ENCODE measurements at regions not wholly inside any gene's neighbourhood (a gene's known extent, or its start where the extent isn't known, plus 50 kb on each side); places are given as distances from the start of the nearest gene placed in this dataset.

DNA sequence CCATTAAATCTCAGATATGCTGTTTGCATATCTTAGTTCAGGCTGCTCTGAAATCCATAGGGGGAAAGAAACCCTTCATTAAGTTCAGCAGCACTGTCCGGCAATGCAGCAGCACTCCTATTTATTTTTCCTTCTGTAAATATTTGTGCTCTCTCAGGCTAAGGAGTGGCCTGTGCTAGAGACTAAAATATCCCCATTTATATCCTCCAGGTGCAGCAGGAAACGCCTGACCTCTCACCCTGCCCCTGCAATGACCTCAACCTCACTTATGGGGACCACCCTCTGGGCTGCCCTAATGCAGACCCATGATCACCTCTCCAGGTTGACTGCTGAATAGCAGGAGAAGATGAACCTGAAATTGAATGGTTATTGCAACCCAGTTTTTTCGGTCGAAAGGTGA is 165.0 kb upstream of the ELAC2 start:
- no peak overlapping the region for H3K4me3 ChIP-seq
- no peaks in the 10 kb centered on the region for H3K27me3 ChIP-seq
- intact Hi-C loops (cut with DNase I): no loop called here
- H3K36me3 ChIP-seq: no peaks in the 10 kb centered on the region
- TF ChIP-seq, protein P1, sequence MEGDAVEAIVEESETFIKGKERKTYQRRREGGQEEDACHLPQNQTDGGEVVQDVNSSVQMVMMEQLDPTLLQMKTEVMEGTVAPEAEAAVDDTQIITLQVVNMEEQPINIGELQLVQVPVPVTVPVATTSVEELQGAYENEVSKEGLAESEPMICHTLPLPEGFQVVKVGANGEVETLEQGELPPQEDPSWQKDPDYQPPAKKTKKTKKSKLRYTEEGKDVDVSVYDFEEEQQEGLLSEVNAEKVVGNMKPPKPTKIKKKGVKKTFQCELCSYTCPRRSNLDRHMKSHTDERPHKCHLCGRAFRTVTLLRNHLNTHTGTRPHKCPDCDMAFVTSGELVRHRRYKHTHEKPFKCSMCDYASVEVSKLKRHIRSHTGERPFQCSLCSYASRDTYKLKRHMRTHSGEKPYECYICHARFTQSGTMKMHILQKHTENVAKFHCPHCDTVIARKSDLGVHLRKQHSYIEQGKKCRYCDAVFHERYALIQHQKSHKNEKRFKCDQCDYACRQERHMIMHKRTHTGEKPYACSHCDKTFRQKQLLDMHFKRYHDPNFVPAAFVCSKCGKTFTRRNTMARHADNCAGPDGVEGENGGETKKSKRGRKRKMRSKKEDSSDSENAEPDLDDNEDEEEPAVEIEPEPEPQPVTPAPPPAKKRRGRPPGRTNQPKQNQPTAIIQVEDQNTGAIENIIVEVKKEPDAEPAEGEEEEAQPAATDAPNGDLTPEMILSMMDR (IDR thresholded peaks at IDR 0.05): no peak
- no peak for TF ChIP-seq POLR2A (IDR thresholded peaks at IDR 0.05)
- no peak overlapping the region for H3K27ac ChIP-seq
- H3K4me1 ChIP-seq: no peaks in the 10 kb centered on the region
- DNase-seq: no peak
- WGBS, 2 donors: 28 to 37% methylated on average over 4 of the region's 4 CpGs
- H3K9me3 ChIP-seq: peaks cover 0 to 7% (median 0%) of the 10 kb centered on the region in 3 donors

DNA sequence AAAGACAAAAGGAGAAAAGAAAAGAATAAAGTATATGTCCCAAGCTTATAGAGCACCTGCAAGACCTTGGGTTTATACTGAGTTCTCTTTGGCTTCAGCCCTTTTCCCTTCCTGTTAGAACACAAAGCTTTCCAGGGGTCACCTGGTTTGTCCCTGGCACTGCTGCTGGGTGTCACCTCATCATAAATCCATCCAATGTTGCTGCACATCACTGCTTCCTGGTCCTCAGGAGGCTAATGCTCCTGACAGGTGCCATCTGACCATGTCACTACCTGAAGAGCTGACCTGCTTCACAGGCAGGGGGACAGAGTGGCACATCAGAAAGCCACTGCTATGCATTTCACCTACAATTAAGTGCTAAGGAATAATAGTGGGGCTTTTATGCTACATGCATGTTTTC is 164.6 kb upstream of the ELAC2 start:
- Histone ChIP-seq H3K4me1 (no peaks in the 10 kb centered on the region), H3K36me3 (no peaks in the 10 kb centered on the region), H3K27me3 (no peaks in the 10 kb centered on the region), H3K4me3 (no peak overlapping the region), H3K9me3 (peaks cover 0 to 7% (median 0%) of the 10 kb centered on the region in 3 donors), H3K27ac (no peak overlapping the region)
- TF ChIP-seq, protein P1 (IDR thresholded peaks at IDR 0.05): no peak
- TF ChIP-seq POLR2A (IDR thresholded peaks at IDR 0.05): no peak
- intact Hi-C loops (cut with DNase I): no loop called here
- DNase-seq: no peak

DNA sequence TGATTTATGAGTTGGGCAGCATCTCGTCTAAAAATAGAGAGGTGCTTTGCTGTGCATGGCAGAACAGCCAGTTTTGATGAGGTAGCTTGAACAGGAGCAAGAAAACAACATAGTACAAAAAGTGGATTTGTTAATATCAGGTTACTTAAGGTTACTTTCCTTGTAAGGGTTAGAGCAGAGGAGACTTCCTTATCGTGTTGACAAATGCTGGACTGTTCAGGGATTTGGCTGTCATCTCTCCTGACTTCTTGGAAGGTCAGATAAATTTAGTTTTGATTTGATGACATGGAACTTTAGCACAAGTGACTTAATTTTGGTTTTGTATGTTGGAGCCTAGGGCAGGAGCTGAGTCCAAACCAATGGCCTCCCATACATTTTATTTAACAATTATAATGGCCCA is 163.9 kb upstream of the ELAC2 start:
- WGBS, 2 donors: 36 to 37% methylated on average over 2 of the region's 2 CpGs
- Histone ChIP-seq H3K4me3 (no peak overlapping the region), H3K36me3 (no peaks in the 10 kb centered on the region), H3K9me3 (peaks cover 0 to 7% (median 0%) of the 10 kb centered on the region in 3 donors), H3K27me3 (no peaks in the 10 kb centered on the region), H3K4me1 (no peaks in the 10 kb centered on the region), H3K27ac (no peak overlapping the region)
- no peak for DNase-seq
- TF ChIP-seq POLR2A (IDR thresholded peaks at IDR 0.05): no peak
- TF ChIP-seq, protein P1 (IDR thresholded peaks at IDR 0.05): no peak
- intact Hi-C loops (cut with DNase I): no loop called here

- intact Hi-C loops (cut with DNase I): no loop called here
- Histone ChIP-seq H3K4me1 (no peaks in the 10 kb centered on the region), H3K36me3 (no peaks in the 10 kb centered on the region), H3K27me3 (no peaks in the 10 kb centered on the region), H3K9me3 (peaks cover 0 to 31% (median 0%) of the 10 kb centered on the region in 3 donors), H3K27ac (no peak overlapping the region), H3K4me3 (no peak overlapping the region)
- WGBS, 2 donors: 32 to 43% methylated on average over 4 of the region's 4 CpGs
- TF ChIP-seq POLR2A (IDR thresholded peaks at IDR 0.05): no peak
- TF ChIP-seq, protein P1 (IDR thresholded peaks at IDR 0.05): no peak
- no peak for DNase-seq
These were observed 158.6 kb upstream of the ELAC2 start for GRCh38 chr17:13176436-13176835.

GRCh38 chr17:13171790-13172189 is 154.0 kb upstream of the ELAC2 start:
- Histone ChIP-seq H3K4me3 (no peak overlapping the region), H3K4me1 (no peaks in the 10 kb centered on the region), H3K27ac (no peak overlapping the region), H3K36me3 (no peaks in the 10 kb centered on the region), H3K27me3 (no peaks in the 10 kb centered on the region), H3K9me3 (peaks cover 0 to 34% (median 0%) of the 10 kb centered on the region in 3 donors)
- TF ChIP-seq POLR2A (IDR thresholded peaks at IDR 0.05): no peak
- TF ChIP-seq, protein P1 (IDR thresholded peaks at IDR 0.05): no peak
- intact Hi-C loops (cut with DNase I): no loop called here
- WGBS, 2 donors: 73 to 80% methylated on average over 1 of the region's 1 CpG
- no peak for DNase-seq

Measured in esophagus squamous epithelium (tissue), 5 donors.